GM21526 (cell line): ENCODE measurements at regions not wholly inside any gene's neighbourhood (a gene's known extent, or its start where the extent isn't known, plus 50 kb on each side); places are given as distances from the start of the nearest gene placed in this dataset.
"Not testable (repeated sequence)": the region's sequence is repeated elsewhere in the genome, so short reads cannot be mapped to it uniquely, and the experiment has no call there.

ENCODE experiments used
- ATAC-seq: cut with Tn5 transposase; IDR thresholded peaks from one replicate; pipeline ENCODE4 v1.9.1; 2021; ENCODE audit warnings: moderate library complexity; ENCODE audit not compliant: unreplicated experiment, low FRiP score

DNA sequence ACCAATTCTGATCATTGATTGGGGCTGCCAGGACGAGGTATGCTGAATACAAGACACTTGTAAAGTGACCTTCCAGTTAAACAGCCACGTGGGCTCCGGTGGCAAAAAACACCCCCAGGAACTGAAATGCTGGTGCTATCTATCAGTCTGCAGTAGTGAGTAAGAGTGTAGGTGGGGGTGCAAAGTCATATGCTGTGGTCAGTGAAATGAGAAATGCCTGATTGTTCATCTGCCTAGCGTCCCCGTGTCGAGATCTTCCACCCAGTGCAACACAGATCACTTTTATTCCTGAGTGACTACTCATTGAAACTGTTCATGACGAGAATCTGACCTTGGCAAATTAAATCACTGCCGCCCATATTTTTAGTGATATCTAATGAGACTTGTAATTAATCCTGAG lies 806.5 kb upstream of the GOT2 start:
- no peak for ATAC-seq

DNA sequence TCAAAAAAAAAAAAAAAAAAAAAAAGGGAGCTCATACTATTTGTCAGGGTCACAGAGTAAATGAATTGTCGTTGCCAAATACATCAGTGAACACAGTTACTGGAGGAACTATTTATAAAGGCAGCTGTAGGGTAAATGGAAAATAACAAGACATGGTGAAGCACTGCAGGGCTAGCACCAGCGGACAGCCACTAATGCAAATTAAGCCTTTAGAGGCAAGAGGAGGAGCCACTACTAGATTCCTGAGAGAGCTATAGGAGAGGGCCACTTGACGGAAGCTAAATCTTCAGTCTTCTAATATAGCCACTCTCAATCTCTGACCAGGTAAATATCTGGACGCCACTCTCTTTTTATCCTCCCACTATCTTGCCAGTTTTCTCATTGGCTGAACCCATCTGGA lies 801.2 kb upstream of the GOT2 start:
- no peak for ATAC-seq

DNA sequence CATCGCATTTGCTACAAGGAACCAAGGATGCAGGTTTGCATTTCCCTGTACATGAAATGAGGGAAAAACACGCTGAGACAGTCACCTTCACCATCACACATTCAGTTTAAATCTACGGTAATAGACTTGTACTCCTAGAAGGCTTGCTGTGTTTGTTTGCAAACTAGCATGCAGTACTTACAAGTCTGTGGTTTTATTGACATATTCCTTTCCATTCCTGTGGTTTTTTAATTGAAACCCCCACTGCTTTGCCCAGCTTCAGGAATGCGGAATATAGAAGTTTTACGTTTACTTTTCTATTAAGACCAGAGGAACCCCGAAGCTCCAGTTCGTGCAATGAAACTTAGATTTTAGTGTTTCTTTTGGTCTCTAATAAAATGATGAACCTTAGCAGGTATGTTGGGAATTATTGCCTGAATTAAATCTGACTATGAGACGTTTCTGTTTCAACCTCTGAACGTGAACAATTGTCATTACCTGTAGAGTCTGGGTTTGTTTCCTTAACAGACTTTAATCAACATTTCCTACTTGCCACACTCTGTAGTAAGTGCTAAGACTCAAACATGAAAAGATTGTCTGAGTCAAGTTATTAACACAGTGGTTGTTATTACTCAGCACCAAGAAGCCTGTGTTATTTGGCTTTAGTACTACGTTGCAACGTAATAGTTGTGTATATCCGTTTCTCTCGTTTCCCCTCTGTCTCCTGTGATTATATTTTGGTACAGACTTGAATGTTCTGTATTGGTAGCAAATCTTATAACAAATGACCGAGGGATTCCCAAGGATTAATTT lies 793.3 kb upstream of the GOT2 start:
- ATAC-seq, result no peak

DNA sequence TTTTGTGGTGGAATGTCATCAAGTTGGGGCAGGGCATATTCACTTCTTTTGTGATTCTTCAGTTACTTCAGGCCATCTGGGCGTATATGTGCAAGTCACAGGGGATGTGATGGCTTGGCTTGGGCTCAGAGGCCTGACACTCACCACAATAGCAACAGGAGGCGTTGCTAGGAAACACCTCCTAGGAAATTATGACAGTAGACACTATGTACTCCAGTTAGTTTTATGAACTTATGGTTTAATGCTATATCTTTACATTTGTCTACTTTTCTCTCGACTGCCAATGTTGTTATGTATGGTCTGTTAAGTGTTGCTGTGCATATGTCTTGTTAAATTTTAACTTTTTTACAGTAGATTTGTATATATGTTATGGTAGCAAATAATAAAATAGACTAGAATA lies 788.7 kb upstream of the GOT2 start:
- no peak for ATAC-seq

DNA sequence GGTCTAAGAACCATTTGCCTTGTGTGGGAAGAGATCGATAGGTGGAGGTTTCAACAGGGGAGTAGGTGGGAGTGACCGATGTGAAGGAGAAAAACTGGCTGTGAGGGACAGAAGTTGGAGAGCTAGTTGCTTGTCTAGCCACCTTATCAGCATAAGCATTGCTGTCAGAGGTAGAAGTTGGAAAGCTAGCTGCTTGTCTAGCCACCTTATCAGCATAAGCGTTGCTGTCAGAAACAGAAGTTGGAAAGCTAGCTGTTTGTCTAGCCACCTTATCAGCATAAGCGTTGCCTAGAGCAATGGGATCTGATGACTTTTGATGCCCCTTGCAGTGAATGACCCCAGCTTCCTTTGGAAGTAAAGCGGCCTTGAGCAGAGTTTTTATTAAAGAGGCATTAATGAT lies 784.6 kb upstream of the GOT2 start:
- not testable (repeated sequence) for ATAC-seq

DNA sequence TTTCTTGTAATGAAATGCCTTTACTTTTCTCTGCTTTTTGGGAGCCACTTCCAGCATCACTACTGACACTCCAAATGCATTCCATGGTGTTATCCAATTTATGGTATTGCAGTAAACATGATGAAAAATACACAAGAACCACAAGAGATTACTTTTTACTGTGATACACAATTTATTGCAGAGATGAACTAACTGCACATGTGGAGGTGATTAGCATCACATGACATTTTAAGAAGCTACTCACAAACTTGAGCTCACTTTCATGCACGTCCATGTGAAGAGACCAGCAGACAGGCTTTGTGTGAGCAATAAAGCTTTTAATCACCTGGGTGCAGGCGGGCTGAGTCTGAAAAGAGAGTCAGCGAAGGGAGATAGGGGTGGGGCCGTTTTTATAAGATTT lies 780.5 kb upstream of the GOT2 start:
- no peak for ATAC-seq

DNA sequence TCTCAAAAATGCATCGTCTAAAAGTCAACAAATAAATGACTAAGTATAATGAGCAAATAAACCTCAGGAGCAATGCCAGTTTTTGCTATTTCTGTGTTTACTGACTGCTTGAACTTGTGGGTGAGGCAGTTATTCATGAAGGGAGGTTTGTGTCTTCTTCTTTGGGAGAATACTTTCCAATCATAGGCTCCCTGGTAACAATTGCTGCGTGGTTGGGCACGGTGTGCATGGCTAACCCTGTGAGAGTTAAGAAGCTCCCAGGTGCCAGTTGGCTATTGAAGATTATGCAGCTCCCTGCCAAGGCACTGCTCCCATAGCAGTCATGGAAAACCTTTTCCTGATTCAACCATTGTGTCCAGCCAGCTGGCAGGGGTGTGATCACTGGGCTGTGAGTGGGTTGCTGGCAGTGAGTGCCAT lies 775.9 kb upstream of the GOT2 start:
- ATAC-seq, result no peak

DNA sequence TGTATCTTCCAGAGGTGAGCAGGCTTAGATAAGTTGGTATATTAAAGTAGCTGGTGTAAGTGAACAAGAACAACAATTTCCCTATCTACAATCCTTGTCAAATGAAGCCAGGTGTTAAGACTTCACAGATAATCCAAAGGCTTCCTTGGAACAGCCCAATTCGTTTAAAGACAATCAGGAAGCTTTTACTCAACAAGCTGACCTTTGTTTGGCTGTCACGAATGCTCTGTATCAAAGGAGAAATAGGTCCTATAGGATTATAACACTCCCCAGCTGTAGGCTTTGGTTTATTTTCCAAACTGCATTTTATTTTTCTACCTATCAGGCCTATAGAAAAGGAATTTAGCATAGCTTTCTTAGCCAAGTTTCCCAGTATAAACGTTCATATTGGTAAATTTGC lies 766.5 kb upstream of the GOT2 start:
- ATAC-seq, result no peak

DNA sequence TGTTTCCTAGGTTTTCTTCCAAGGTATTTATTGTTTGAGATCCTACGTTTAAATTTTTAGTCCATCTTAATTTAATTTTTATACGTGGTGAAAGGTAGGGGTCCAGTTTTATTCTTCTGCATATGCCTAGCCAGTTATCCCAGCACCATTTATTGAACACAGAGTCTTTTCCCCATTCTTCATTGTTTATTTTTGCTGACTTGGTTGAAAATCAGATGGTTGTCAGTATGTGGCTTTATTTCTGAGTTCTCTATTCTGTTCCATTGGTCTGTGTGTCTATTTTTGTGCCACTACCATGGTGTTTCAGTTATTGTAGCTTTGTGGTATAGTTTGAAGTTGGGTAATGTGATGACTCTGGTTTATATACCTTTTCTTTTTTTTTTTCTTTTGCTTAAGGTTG lies 753.0 kb upstream of the GOT2 start:
- ATAC-seq, result no peak

DNA sequence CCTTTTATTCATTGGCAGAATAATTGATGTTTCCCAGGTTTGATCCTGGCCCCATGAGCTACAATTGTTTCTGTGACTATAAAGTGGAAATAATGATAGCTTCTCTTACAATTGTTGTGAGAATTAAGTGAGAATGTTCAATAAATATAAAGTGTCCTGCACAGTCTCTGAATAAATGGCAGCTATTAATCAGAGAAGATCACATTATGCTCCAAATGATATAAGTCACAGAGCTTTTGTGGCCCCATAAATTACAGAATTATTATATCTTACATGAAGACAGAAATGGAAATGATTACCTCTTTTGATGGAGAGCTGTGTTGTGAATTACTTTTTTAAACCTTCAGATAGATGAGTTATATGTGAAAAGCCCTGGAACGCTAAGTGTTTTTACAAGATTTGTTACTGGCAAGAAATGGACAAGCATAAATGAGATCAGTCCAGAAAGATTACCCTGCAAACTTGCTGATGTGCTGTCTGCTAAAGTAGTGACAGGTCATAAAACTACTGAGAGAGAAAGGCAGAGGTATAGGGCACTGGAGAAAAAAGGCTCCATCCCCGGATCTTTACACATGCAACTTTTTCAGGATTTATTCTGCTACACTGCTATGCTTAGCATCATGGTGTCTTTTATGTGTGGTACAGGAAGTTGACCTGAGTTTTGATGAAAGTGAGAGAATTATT lies 750.9 kb upstream of the GOT2 start:
- ATAC-seq, result no peak

DNA sequence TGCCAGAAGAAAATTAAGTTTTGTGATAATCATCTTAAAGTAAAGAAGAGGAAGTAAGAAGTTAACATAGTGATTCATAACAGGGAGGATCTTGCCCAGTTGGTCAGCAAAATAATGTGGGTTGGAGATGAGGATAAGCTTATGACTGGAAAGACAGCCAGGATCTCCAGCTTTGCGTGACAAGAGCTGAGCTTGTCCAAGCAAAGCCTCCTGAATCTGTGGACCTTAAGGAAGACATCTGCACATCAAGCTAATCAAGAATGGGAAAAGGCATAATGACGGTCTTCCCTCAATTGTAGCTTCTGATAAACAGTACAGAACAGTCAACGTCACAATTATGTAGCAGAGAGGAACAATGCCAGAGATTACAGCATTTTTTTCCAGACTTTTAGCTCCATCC lies 744.7 kb upstream of the GOT2 start:
- ATAC-seq, result no peak

DNA sequence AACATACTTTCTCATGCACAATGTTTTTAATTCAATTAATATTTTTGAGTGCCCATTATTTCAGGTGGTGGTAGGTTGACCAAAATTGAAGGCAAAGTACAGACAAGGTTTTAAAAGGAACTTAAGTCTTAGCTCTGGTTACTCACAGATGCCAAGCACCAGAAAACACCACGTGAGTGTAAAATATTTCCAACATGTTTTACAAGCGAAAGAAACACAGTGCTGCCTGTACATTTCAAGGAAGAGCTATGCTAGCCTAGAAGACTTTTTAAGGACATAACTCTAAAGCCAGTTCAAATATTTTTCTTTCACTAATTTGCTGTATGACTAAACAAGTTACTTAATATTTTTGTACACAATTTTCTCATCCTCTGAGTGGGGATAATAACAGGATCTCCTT lies 736.4 kb upstream of the GOT2 start:
- ATAC-seq, result no peak

DNA sequence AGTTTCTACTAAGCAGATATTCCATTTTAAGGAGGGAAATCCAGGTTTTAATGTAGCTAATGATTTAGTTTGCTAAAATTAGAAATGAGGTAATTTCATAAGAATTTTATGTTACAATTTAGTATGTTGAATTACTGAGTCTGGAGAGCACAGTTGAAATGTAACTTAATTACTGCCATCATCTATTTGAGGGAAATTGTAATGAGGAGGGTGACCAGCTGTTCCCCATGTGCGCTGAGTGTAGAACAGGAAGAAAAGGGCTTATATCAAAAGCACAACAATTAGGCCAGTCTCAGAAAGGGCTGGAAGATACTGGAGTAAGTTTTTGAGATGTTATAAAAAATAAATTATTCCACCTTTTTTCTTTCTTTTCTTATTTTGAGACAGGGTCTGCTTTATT lies 735.1 kb upstream of the GOT2 start:
- ATAC-seq, result no peak

DNA sequence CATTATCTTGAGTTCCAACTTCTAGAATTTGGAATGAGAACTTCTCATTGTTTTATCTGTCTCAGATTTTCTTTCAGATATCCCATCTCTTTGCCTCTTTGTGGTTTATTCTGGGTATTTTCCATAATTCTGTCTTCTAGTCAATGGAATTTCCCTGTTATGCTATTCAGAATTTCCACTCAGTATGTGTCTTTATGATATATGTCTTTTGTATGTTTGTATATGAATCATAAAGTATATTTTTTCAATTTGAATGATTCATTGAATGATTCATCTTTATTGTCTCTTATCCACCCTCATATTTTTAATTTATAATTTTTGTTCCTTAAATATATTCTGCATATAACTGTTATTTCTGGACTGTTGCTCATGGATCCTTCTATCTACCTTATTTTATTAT lies 729.7 kb upstream of the GOT2 start:
- ATAC-seq, result no peak

DNA sequence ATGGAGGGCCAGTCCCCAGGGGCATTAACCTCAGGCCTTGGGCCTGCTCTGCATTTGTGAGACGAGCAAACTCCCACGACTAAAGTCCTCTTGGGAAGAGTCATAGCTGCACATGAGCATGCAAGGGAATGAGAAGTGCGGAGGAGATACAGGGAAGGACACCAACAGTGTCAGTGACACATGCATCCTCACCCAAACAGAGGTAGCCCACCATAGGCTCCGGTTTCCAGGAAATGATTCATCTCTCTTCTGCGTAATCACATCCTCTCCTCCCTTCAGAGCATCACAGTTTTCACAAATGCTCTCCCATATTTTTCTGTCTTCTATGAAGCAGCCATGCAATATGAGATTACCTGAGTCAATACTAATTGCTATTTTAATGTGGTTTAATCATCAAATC lies 725.7 kb upstream of the GOT2 start:
- no peak for ATAC-seq

DNA sequence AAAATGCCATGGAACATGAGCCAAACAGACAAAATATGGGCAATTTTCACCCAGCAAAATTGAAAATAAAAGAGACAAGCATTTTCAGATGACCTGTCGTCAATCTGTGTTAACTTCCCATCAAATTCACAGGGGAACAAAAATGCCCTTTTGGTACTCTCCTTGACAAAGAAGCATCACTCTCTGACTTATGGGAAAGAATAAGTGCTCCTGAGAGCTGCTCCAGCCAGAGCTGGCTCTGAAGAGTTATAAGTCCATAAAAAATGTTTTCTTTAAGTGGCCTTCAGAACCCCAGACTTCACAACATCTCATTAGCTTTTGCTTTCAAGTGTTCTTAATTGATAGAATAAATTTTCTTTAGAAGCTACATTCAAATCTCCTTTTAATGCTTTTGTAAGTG lies 721.4 kb upstream of the GOT2 start:
- no peak for ATAC-seq

DNA sequence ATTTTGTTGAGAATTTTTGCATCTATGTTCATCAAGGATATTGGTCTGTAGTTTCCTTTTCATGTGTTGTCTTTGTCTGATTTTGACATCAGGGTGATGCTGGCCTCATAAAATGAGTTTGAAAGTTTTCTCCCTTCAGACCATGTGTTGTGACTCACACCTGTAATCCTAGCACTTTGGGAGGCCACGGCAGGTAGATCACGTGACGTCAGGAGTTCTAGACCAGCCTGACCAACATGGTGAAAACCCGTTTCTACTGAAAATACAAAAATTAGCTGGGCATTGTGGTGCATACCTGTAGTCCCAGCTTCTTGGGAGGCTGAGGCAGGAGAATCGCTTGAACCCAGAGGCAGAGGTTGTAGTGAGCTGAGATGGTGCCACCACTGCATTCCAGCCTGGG lies 716.4 kb upstream of the GOT2 start:
- ATAC-seq, result not testable (repeated sequence)

DNA sequence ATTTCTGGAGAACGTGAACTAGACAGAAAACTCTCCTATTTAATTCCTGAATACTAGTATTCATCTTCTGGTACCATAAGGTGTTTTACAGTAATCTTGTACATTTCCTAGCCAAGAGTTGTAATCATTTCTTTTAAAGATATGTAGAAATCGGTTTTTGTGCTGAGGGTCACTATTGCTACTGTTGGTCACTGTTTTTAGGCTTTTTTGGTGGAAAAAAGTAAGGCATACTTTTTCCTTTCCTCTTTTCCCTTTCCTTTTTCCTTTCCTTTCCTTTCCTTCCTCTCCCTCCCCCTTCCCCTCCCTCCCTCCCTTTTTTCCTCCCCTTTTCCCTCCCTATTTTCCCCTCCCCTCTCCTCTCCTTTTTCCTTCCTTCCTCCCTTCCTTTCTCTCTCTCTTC lies 706.4 kb upstream of the GOT2 start:
- ATAC-seq, result no peak

DNA sequence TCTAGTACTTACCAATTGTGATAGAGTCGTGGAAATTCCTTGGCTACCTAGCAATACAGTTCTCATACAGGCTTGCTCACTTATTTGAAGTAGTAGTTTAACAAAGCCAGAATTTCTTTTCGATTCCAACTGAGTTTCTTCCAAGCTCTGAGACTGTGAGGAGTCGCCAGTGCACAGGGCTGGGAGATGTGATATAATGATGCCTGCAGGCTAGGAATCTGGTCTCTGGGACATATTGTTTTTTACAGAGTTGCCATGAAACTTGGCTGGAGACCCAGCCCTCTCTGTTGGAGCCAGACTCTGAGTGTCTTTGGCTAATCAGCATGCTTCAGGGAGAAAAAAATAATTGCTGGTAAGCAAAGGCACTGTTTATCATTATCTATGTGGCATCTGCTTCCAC lies 698.8 kb upstream of the GOT2 start:
- ATAC-seq, result no peak

DNA sequence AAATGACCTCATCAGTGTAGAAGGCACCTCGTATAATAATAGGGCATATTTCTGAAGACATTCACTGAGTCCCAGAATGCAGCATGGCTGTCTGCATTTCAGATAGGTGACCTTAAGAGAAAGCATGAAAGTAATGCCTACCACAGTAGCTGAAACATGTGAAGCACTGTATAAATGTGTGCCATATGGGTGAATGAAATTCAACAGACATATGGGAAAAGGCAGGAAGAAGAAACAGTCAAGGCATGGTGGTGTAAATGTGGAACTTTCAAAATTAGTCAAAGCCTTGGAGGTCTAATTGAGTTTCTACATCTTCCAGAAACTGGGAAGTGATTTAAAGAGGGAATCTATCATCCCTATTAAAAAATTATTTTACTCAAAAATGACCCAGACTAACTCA lies 698.2 kb upstream of the GOT2 start:
- ATAC-seq, result no peak

DNA sequence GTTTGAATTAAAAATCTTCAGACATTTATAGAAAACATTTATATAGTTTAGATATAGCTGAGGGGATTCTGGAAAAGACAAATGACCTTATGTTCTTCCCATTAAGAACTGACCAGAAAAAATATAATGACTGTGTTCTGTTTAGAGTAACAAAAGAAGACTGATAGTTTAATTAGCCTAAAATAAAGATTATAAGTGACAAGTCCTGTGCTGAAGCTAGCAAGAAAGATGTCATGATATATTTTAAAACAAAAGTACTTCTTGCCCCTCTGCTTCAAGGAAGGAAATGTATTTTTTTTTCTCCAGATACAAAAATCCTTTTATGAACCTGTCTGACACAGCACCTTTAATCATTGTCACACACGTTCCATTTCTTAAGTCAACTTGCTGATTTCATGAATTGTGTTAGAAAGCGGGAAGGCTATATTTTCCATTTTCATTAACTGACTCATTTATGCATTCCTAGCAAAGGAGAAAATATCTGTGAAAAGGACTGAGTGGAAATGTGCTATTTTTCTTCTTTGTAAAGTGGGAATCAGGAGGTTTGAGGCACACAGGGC lies 690.7 kb upstream of the GOT2 start:
- no peak for ATAC-seq
